ENCODE measurements at regions not wholly inside any gene's neighbourhood (a gene's known extent, or its start where the extent isn't known, plus 50 kb on each side); places are given as distances from the start of the nearest gene placed in this dataset.
A peak's percentile ranks its signal among the peaks of the same experiment; 100 is the strongest.
"Not testable (repeated sequence)": the region's sequence is repeated elsewhere in the genome, so short reads cannot be mapped to it uniquely, and the experiment has no call there.

DNA sequence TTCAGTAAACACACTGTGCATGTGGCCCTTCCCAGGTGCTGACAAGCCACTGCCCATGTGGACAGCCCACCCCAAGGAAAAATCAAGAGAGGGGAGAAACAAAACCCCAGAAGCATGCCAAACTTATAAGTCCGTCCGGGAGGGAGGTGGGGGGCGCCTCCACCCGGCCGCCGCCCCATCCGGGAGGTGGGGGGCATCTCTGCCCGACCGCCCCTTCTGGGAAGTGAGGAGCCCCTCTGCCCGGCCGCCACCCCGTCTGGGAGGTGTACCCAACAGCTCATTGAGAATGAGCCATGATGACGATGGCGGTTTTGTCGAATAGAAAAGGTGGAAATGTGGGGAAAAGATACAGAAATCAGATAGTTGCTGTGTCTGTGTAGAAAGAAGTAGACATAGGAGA, 53.8 kb upstream of the C2CD4B start:
- no peak for DNase-seq (ENCODE audit: low read depth)

DNA sequence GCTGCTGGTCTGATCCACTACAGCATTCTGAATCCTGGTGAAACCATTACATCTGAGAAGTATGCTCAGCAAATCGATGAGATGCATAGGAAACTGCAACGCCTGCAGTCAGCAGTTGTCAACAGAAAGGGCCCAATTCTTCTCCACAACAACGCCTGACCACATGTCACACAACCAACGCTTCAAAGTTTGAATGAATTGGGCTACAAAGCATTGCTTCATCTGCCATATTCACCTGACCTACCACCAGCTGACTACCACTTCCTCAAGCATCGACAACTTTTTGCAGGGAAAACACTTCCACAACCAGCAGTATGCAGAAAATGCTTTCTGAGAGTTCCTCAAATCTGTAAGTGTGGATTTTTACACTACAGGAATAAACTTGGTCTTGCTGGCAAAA, 54.7 kb upstream of the C2CD4B start:
- no peak for DNase-seq (ENCODE audit: low read depth)

DNA sequence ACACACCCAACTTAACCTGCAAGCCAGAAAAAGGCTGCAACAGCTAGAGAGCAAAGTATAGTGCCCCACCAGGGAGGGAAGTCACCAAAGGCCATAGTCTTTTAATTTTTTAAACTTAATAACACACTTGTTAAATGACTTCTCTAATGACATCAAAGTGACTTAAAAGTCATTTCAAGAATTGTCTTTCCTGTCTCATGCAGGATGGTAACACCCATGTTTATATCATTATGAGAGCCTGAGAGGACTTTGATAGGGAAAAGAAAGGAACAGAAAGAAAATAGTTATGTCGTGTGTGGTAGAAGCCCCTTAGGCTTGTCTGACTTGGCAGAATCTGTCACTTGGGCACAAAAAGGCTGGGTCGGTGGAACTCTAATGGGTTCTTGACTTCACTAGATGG, 57.9 kb upstream of the C2CD4B start:
- DNase-seq (ENCODE audit: low read depth) = no peak

DNA sequence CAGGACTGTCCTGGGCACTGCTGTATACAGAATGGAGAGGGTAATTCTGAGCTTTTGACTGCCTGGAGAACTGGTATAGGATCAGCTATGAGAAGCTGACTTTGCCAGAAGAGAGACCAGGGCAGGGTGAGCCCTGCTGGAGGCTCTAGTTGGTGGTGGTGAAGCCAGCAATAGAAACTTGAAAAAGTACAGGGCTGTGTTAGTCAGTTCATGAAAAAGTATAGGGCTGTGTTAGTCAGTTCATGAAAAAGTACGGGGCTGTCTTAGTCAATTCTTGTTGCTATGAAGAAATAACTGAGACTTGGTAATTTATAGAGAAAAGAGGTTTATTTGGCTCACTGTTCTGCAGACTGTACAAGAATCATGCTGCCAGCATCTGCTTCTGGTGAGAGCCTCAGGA, 63.5 kb upstream of the C2CD4B start:
- no peak for DNase-seq (ENCODE audit: low read depth)

DNA sequence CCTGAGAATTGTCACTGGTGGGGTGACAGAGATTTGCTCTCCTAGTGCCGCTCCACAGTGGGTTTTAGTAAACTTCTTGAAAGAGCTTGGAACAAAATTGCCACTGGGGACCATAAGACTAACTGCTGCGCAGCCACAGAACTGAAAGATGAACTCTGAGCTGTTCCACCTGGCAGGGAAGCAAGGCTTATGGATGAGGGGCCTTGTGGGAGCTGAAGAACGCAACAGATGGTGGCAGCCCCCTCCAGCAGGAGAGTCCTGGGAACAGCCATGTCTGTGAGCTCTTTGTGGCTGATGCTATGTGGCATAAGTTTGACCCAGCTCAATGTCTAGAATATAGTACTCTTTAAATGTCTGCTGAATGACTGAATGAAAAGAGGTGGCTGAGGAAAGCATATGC, 66.8 kb upstream of the C2CD4B start:
- no peak for DNase-seq (ENCODE audit: low read depth)

DNA sequence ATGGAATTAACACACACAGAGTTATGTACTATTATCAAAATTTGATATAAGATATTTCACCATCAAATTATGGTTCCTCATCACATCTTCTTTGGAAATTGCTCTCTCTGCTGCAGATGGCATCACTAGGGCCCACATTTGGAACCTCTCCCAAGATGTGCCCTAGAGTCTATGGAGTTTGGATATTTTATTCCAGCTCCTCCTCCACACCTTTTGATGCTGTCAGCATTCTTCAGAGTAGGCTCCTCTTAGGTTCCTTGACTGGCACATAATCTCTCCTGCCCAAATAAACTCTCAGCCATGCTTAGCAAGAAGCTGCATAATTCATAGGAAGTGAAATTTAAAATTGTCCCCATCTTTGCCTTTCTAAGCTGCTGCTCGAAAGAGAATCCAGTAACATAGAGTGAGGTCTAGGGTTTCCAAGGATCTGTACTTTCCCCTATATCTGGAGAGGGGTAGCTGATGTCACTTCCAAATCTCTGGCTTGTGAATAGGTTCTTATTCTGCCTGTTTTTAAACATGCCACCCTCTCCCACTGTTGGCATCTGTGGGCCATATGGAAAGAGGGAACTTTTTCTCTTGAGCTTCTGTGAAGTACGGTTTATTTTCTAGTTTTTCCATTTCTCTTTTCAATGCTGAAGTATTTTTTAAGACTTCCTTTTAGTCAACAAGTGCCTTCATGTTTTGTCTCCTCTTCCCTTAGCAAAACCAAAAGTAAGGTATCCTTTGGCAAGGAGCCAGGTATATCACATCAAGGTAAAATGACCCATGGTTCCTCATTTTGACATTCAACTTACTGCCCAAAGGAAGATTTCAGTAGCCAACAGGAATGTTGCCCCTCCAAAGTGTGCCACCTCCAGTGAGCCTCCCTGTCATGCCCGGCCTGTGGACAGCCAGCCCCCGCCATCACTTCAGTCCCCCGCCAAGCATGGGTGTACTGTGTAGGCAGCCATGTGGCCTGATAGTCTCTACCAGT, 75.3 kb upstream of the C2CD4B start:
- DNase-seq (ENCODE audit: low read depth) = no peak

DNA sequence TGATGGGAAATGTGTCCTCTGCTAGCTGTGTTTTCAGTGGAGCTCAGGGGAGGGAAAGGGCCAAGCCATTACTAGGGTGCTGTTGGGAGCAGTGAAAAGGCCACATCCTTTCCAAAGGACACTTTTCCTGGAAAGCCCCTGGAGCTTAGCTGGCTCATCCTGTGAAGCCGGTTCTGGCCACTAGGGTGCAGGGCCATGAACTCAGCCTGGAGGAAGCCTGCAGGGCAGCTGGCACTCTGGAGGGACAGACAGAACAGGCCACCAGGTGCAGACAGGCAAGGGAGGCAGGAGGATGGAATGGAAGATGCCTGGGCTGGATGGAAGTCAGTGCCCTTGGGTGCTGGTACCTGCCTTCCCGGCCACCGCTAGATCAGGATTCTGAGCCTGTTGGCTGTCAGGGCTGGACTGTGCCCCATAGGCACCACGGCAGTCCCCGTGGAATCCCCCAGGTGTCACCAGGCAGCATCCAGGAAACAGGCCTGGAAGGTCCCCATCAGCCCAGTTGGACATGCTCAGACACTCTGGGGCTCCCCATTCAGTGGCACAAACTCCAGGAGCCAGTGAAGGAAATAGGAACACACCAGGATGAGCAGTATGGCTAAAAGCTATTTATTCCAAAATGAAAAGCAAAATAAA, 76.2 kb upstream of the C2CD4B start:
- no peak for DNase-seq (ENCODE audit: low read depth)

DNA sequence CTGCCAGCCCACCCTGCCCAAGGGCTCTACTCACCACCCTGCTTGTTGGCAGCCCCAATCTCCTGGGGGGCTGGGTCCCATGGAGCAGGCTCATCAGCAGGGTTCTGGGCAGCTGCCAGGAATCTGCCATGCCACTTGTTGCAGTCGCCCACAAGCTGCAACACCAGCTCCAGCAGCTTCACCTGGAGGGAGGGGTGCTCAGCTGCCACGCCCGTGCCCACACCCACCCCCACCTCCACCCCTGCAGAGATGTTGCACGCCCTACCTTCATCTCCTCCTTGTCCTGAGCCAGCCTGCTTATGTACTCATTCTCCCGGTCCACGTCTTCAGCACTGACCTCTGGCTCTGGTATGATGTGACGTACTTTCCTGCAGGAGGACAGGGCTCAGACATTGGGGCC, 77.9 kb upstream of the C2CD4B start:
- no peak for DNase-seq (ENCODE audit: low read depth)

DNA sequence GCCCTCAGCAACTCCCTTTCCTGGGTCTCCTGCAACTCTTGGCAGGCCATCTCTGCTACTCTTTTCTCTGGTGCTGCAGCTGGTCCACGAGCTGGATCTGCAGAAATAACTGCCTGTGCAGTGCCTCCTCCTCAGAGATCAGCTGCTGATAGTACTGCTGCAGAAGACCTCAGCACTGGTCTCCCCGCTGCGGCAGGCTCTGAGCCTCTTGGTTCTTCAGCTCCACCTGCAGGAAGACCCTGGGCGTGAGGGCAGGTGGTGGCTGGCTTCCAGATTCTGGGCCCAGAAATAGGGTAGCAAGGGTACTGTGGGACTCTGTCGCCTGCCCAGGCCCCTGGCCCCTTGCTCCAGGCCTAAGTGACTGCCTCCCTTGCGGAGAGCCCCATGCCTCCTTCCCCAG, 79.7 kb upstream of the C2CD4B start:
- no peak for DNase-seq (ENCODE audit: low read depth)

DNA sequence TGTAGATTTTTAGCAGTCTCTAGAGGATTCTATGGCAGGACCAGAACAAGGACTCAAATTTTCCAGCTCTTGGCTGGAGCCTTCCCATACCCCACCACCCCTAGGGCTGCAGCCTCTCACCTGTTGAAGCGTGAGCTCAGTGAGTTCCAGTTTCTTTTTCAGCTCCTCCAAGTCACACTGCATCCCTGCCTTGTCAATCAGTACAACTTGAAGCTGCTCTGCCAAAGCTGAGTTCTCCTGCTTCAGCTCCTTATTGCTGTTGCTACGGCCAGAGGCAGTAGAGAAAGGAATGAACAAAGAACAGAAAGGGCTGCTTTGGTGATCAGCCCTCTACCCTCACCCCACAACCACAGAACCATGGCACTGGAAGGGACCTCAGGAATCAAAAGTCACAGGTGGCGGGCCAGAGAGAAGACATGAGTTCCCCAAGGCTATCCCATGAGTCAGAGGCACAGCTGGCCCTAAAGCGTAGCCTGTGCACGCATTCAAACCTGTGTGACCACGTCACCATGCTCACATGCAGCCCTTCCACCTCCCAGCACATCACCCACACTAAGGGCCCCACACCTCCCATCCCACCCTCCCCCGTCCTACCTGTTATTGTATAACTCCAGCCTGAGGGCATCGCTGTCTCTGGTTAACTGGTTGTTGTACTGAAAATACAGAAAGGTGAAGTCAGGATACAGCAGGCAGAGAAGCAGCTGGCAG, 83.3 kb upstream of the C2CD4B start:
- DNase-seq (ENCODE audit: low read depth) = no peak

DNA sequence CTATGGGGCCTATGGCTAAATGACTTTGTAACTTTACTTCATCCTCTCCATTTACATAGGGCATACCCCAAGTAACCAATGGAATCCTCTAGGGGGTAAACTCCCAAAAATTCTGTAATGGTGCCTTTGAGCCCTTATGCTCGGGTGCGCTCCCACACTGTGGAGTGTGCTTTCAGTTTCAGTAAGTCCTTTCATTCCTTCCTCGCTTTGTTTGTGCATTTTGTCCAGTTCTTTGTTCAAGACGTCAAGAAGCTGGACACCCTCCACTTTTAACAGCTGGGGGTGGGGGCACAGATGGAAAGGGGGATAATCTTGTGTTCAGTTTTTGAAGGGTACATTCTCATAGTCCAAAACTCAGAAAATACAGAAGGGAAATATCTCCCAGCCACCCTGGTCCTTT, 84.4 kb upstream of the C2CD4B start:
- DNase-seq (ENCODE audit: low read depth) = no peak

DNA sequence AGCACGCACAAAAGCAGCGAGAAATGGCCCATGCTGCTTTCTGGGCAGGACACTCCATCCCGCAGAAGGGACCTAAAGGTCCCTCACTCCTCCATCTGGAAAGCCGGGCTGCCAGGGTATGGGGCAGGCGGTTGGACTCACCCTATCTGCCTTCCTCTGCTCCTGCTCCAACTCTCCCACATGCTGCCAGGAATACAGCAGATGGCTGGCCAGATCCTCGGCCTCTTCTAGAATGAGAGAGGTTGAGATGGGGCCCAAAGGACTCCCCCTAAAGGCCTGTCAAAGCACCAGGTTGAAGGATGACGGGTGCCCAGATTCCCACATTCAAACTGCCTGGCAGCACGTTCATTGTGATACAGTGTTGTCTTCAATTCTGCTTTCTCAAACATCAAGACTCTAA, 85.1 kb upstream of the C2CD4B start:
- DNase-seq (ENCODE audit: low read depth) = no peak

DNA sequence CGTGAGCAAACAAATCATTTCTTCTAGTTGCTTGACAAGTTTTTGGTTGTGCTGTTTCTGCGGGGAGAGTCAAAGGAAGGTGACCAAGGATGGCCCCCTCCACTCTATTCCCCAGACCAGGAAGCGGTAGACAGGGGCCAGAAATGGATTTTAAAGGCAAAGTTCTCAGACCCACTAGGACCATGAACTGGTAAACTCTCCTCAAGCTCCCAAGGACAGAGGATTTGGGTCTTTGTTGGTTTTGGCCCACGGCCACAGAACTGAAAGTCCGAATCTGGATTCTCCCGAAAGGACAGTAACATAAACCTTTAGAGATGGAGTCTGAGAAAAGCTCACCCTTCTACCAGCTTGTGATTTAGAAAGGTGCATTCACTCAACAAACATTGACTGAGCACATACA, 85.9 kb upstream of the C2CD4B start:
- no peak for DNase-seq (ENCODE audit: low read depth)

DNA sequence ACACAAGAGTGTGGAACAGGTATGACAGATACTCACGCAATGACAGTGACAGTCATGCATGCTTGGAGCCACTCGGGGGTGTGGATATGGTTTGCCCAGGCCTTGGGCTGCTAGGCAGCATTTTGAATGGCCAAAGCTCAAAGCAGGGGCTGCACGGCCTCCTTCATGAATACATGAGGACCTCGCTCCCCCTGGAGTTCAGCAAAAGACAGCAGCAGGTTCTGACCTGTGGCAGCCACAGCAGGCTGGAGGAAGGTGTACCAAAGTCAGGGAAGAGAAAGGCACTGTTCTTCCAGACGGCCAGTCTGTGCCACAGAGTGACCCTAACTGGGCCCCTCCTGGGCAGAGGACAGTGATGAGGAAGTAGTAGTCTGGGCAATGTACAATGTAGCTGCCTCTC, 88.2 kb upstream of the C2CD4B start:
- no peak for DNase-seq (ENCODE audit: low read depth)

DNA sequence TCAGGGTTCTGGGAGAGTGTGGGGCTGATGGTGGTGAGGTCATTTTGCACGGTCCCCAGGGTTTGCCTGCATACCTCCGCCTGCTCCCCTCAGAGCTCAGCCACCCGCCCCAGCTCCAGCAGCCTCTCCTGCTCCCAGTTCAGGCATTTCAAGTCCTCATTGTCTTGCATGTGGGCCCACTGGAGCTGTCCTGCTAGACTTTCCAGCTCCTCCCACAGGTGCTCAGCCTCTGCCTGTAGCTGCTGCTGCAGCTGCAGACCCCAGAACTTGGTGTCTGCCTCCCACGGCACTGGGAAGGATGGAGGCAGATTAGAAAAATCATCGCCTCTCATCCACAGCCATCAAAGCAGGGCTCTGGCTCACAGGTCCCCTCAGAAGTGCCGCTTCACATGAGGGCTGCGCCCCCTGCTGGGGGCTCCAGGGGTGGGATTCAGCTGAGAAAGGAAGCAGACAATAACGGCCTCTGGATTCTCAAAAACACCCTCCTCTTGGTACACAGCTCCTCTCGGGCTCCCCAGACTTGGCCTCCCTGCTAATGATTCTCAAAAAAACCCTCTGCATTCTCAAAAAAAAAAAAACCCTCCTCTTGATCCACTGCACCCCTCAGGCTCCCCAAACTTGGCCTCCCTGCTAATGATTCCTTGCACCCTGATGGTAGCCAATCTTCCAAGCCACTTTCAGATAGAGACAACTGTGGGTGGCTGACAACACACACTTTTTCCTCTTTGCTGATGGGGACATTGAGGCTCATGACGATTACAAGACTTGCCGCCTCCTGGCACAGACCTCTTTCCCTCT, 89.3 kb upstream of the C2CD4B start:
- DNase-seq (ENCODE audit: low read depth) = peak; percentile 48

DNA sequence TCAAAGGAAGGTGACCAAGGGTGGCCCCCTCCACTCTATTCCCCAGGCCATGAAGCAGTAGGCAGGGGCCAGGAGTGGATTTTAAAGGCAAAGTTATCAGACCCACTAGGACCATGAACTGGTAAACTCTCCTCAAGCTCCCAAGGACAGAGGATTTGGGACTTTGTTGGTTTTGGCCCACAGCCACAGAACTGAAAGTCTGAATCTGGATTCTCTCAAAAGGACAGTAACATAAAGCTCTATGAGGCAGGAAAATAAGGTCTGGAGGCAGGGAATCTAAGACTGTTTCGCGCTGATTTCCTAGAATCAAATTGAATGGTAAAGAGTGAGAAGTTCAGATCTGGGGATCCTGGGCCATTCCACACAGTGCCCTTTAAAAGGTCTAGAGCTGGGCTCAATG, 91.3 kb upstream of the C2CD4B start:
- not testable (repeated sequence) for DNase-seq (ENCODE audit: low read depth)

DNA sequence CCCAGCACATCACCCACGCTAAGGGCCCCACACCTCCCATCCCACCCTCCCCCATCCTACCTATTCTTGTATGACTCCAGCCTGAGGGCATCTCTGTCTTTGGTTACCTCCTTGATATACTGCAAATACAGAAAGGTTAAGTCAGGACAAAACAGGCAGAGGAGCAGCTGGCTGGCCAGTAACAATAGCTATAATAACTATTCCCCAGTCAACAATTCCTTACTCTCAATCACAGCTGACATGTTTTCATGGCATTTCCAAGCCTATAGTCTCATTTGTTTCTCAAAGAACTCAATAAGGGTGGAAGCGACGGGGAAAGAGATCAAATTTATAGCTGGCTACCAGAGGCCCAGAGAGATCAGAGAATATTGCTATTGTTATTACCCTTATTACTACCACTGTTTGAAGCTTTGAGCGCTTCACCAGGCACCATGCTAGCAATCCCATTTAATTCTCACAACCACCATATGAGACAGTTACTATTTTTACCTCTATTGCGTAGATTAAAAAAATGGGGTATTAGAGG, 93.0 kb upstream of the C2CD4B start:
- no peak for DNase-seq (ENCODE audit: low read depth)

DNA sequence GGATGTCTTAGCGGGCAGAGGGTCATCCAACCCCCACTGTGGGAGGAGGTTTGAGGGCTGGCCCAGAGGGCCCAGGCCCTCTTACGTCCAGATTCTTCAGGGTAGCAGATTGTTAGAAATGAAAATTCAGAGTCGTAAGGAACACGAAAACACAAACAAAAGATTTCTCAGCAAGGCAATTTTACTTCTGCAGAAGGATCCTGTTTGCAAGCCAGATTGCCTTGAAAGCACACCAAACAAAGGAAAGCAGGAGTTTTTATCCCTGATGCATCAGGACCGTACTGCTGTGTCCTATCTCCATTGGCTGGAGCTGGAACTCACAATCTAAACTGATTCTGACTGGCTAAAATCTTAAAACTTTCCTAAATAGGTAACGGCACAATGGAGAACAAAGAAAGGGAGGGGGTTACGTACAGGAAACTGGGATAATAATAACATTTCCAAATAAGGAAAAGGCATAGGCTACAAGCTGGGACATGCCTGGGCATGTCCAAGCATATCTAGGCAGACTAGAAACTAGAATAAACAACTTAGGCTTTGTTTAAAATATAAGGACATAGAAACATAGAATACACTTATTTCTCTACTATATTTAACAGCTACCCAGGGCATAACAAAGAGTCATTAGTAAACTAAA, 97.3 kb upstream of the C2CD4B start:
- DNase-seq (ENCODE audit: low read depth) = no peak

DNA sequence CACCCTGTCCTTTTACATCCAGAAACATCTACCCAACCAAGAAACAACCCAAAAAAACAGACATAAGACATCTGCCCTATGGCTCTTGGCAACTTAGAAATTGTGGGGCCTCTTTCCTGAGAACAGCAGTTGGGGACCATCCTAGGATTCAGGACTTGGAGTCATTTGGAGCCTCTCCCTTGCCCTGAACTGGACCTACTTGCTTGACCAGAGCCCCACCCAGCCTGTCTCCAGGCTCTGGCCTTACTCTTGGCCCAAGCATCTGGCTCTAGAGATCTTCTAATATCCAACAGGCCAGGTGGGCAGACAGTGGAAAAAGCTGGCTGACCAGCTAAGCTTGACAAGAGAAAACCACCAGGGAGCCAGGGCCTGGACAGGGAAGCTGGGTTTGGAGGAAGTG, 99.1 kb upstream of the C2CD4B start:
- no peak for DNase-seq (ENCODE audit: low read depth)

DNA sequence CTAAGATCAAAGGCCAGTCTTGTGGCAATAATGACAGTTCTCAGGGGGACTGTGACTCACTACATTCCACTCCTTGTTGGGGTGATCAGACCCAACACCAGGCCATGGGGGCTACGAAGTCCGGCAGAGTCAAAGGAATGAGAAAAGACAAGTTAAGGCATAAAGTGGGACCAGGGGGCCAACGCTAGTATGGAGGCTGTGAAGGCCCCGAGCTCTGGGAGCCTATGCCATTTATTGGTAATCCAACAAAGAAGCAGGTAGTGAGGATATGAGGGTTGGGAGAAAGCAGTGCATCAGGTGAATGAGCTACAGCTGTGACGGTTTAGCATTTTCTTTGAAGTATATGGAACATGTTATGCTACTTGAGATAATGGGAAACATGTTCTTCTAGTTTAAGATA, 104.4 kb upstream of the C2CD4B start:
- DNase-seq (ENCODE audit: low read depth) = no peak

DNA sequence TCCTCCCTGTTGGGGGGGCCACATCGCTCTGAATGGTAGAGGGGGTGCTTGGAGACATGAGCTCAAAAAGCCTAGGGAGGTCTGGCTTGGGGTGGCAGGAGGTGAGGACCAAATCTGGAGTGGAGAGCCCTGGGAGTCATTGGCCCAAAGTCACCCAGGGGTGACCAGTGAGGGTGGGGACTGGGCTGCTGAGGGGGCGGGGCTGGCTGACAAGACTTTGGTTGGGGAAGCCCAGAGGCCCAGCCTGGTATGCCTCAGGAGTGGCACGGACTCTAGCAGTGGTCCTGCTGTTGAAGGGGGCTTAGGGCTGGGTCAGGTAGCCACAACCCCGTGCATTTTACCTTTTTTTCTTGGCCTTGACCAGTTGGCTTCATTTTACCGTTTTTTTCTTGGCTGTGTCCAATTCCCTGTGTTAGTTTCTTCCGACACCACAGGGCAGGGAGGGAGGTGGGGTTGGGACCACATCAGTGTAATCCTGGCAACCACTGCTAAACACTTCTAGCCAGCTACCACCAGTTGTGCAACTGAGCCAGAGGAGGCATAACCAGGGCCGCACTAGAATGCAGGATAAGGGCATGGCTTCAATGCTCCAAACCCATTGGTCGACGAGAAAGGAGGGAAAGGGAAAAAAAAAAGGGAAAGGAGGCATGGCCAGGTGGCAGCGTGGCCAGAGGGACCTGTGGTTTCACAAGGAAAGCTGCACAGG, 105.3 kb upstream of the C2CD4B start:
- no peak for DNase-seq (ENCODE audit: low read depth)
